Suprapubic skin (tissue), 4 donors: ENCODE measurements at regions not wholly inside any gene's neighbourhood (a gene's known extent, or its start where the extent isn't known, plus 50 kb on each side); places are given as distances from the start of the nearest gene placed in this dataset.

ENCODE experiments used
- DNase-seq, 2 donors: peaks; one replicate each; pipeline ENCODE4 v3.0.0-alpha.2; 2019; ENCODE audit warnings: low spot score in 2 of 2
- H3K27ac ChIP-seq: fragments of 200-600 bp; sonication (generic); one replicate; pipeline ENCODE4 v1.5.1; 2019
- H3K27me3 ChIP-seq: fragments of 200-600 bp; sonication (generic); one replicate; pipeline ENCODE4 v1.5.1; 2019
- H3K36me3 ChIP-seq: fragments of 200-600 bp; sonication (generic); one replicate; pipeline ENCODE4 v1.5.1; 2019
- H3K4me1 ChIP-seq: fragments of 200-600 bp; sonication (generic); one replicate; pipeline ENCODE4 v1.5.1; 2019
- H3K4me3 ChIP-seq: fragments of 200-600 bp; sonication (generic); one replicate; pipeline ENCODE4 v1.5.1; 2019; ENCODE audit warnings: mild to moderate bottlenecking
- H3K9me3 ChIP-seq: fragments of 200-600 bp; sonication (generic); one replicate; pipeline ENCODE4 v1.5.1; 2019
- CTCF ChIP-seq, 2 donors: fragments of 200-600 bp in 1 of 2; fragments of 450-650 bp in 1 of 2; sonication (generic) in 1 of 2; IDR thresholded peaks; one replicate each; pipeline ENCODE4 v1.5.1; 2016 to 2019; ENCODE audit warnings: antibody characterized with exemption in 2 of 2, mild to moderate bottlenecking in 1 of 2, moderate library complexity in 1 of 2
- EP300 ChIP-seq: sonication (generic); formaldehyde crosslinking; IDR thresholded peaks from one replicate; pipeline ENCODE4 v1.6.1; 2017; ENCODE audit warnings: antibody characterized with exemption
- POLR2A ChIP-seq, 2 donors: fragments of 450-650 bp; IDR thresholded peaks; one replicate each; pipeline ENCODE4 v1.6.1; 2017; ENCODE audit warnings: antibody characterized with exemption in 2 of 2, mild to moderate bottlenecking in 2 of 2, moderate library complexity in 2 of 2
- POLR2AphosphoS5 ChIP-seq, 3 donors: sonication (generic); formaldehyde crosslinking; IDR thresholded peaks; one replicate each; pipeline ENCODE4 v1.6.1; 2017; ENCODE audit warnings: antibody characterized with exemption in 3 of 3
- WGBS: methylation state at CpG from one replicate; pipeline ENCODE4 v1.1.5; 2018; 5-methylcytosine and 5-hydroxymethylcytosine counted together

- Histone ChIP-seq H3K27ac (no peak overlapping the region), H3K36me3 (no peaks in the 10 kb centered on the region), H3K4me3 (no peak overlapping the region), H3K9me3 (no peaks in the 10 kb centered on the region), H3K4me1 (no peaks in the 10 kb centered on the region), H3K27me3 (no peaks in the 10 kb centered on the region)
- no peak for DNase-seq
- no peak for TF ChIP-seq POLR2A (IDR thresholded peaks at IDR 0.05)
- TF ChIP-seq CTCF (IDR thresholded peaks at IDR 0.05), result no peak
- no peak for TF ChIP-seq POLR2AphosphoS5 (IDR thresholded peaks at IDR 0.05)
- 56% methylated on average over 6 of the region's 6 CpGs for WGBS
Observed at GRCh38 chr12:66945189-66945817, 266.4 kb upstream of the GRIP1 start.

- H3K9me3 ChIP-seq, result no peaks in the 10 kb centered on the region
- H3K27ac ChIP-seq, result no peak overlapping the region
- 69% methylated on average over 4 of the region's 4 CpGs for WGBS
- H3K36me3 ChIP-seq, result no peaks in the 10 kb centered on the region
- no peaks in the 10 kb centered on the region for H3K27me3 ChIP-seq
- no peak for TF ChIP-seq POLR2A (IDR thresholded peaks at IDR 0.05)
- TF ChIP-seq CTCF (IDR thresholded peaks at IDR 0.05), result no peak
- TF ChIP-seq EP300, result no peak
- TF ChIP-seq POLR2AphosphoS5 (IDR thresholded peaks at IDR 0.05), result no peak
- H3K4me3 ChIP-seq, result no peak overlapping the region
- DNase-seq, result no peak
- H3K4me1 ChIP-seq, result no peaks in the 10 kb centered on the region
Observed at GRCh38 chr12:66947119-66947518, 268.2 kb upstream of the GRIP1 start.

GRCh38 chr12:66952668-66953067 lies 273.8 kb upstream of the GRIP1 start:
- 71% methylated on average over 1 of the region's 1 CpG for WGBS
- H3K9me3 ChIP-seq, result no peaks in the 10 kb centered on the region
- TF ChIP-seq EP300 (no peak), POLR2AphosphoS5 (IDR thresholded peaks at IDR 0.05) (no peak), POLR2A (IDR thresholded peaks at IDR 0.05) (no peak), CTCF (IDR thresholded peaks at IDR 0.05) (no peak)
- no peaks in the 10 kb centered on the region for H3K36me3 ChIP-seq
- no peaks in the 10 kb centered on the region for H3K4me1 ChIP-seq
- no peaks in the 10 kb centered on the region for H3K27me3 ChIP-seq
- no peak for DNase-seq
- no peak overlapping the region for H3K27ac ChIP-seq
- no peak overlapping the region for H3K4me3 ChIP-seq

GRCh38 chr12:66956300-66956699 lies 277.4 kb upstream of the GRIP1 start:
- H3K27me3 ChIP-seq, result no peaks in the 10 kb centered on the region
- TF ChIP-seq EP300 (no peak), POLR2A (IDR thresholded peaks at IDR 0.05) (no peak), POLR2AphosphoS5 (IDR thresholded peaks at IDR 0.05) (no peak), CTCF (IDR thresholded peaks at IDR 0.05) (no peak)
- 67% methylated on average over 3 of the region's 3 CpGs for WGBS
- no peak overlapping the region for H3K27ac ChIP-seq
- H3K36me3 ChIP-seq, result no peaks in the 10 kb centered on the region
- no peak for DNase-seq
- no peak overlapping the region for H3K4me3 ChIP-seq
- peaks cover 6% of the 10 kb centered on the region for H3K4me1 ChIP-seq
- H3K9me3 ChIP-seq, result no peaks in the 10 kb centered on the region

- Histone ChIP-seq H3K4me3 (no peak overlapping the region), H3K4me1 (peaks cover 11% of the 10 kb centered on the region), H3K27me3 (no peaks in the 10 kb centered on the region), H3K27ac (no peak overlapping the region), H3K36me3 (no peaks in the 10 kb centered on the region), H3K9me3 (no peaks in the 10 kb centered on the region)
- no peak for DNase-seq
- TF ChIP-seq POLR2AphosphoS5 (IDR thresholded peaks at IDR 0.05) (no peak), CTCF (IDR thresholded peaks at IDR 0.05) (no peak), EP300 (no peak), POLR2A (IDR thresholded peaks at IDR 0.05) (no peak)
- WGBS, result 40% methylated on average over 2 of the region's 2 CpGs
Observed at GRCh38 chr12:66959276-66959675, 280.4 kb upstream of the GRIP1 start.
